NCI-H82 treated with DMSO at 0.1 percent for 48 hours (cell line): ENCODE measurements at regions not wholly inside any gene's neighbourhood (a gene's known extent, or its start where the extent isn't known, plus 50 kb on each side); places are given as distances from the start of the nearest gene placed in this dataset.

Experiments used
- DNase-seq: peaks from one replicate; lab custom pipeline; 2025; ENCODE audit not compliant: unreplicated experiment; lab: John Stamatoyannopoulos, UW

GRCh38 chr18:67381608-67382150 is 134.8 kb downstream of the DSEL start:
- DNase-seq = no peak

- DNase-seq = no peak
These were observed 135.7 kb downstream of the DSEL start for GRCh38 chr18:67380867-67381266.

- no peak for DNase-seq
These were observed 136.5 kb downstream of the DSEL start for GRCh38 chr18:67379981-67380380.

GRCh38 chr18:67376372-67376771 is 140.1 kb downstream of the DSEL start:
- DNase-seq = no peak

- DNase-seq = no peak
These were observed 142.9 kb downstream of the DSEL start for GRCh38 chr18:67373636-67374035.

DNA sequence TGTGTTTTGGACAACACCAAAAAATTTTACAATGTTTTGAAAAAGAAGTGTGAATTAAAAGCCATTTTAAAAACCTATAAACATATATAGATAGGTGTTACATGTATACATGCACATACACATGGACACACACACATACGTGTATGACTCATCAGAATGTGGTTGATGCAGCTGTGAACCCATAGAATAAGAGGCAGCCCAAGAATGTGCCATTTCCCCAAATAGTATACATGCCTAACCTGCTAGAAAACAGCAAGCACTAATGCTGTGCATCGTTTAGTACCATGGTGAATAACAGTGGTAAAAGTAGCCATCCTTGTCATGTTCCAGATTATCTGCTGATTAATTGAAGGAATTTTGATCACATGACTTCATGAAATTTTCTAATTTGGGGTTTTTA is 149.0 kb downstream of the DSEL start:
- DNase-seq = no peak

DNA sequence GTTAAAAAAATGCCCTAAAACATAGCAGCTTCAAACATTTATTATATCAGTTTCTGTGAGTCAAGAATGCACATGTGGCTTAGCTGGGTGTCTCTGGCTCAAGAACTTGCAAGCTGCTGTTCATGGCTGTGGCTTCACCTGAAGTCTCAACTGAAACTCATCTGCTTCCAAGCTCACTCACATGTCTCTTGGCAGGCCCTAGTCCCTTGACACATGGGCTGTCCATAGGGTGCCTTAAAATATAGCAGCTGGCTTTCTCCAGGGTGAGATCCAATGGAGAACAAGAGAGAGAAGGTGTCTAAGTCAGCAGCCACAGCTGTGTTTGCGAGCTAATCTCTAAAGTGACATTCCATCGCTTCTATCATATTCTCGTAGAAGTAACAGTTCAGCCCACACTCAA is 152.8 kb downstream of the DSEL start:
- no peak for DNase-seq

DNA sequence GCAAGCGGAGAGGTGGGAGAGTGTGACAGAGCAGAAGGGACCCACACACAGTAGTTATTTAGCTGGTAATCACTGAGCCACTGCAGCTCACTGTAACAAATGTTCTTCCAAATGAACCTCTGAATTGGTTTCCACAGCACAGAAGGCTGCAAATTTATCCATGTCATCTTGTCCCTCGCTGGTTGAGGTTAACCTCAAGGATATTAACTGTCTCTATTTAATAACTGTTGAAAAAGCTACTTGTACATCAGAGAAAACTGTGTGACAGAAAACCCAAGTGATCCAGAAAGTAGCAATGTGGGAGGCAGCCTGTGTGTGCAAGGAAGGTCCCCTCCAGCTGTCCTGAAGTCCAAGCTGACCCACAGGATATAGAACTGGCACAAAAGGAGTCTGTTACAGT is 153.6 kb downstream of the DSEL start:
- DNase-seq = no peak

DNA sequence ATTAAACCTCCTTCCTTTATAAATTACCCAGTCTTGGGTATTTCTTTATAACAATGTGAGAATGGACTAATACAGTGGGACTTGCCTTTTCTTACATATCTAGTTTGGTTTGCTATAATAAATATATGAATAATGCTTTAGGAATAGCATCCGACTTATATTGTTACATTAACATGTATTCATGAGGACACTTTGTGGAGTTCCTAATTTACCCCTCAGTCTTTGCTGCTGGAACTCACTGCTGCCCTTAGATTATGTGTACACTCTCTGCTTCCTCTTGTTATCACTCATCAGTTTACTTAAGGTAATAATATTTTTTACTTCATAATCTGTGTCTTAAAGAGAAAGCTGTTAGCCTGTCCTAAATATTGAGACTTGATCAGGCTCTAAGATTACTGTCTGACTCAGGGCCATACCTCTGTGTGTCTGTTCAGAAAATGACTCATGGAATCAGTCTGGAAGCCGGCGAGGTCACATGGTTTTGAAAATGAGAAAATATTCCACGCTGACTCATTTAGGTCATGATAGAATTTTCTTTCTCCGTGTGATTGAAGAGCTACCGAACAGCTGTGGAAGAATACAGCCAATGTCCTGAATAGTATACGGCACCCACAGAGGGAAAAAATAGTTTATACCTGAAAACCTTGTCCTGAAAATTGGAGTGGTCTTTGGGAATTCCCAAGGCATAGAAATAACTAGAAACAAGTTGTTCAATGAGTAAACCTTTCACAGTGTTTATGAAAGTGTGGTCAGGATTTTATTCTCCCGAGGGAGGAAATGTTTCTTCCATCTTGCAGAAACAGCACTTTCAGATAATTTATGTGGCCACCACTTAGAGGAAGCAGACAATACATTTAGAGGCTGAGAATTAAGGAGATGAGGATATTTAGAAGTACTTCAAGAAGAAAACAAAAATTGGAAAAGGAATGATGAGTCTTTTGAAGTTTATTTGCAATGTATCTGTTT is 156.4 kb downstream of the DSEL start:
- no peak for DNase-seq

DNA sequence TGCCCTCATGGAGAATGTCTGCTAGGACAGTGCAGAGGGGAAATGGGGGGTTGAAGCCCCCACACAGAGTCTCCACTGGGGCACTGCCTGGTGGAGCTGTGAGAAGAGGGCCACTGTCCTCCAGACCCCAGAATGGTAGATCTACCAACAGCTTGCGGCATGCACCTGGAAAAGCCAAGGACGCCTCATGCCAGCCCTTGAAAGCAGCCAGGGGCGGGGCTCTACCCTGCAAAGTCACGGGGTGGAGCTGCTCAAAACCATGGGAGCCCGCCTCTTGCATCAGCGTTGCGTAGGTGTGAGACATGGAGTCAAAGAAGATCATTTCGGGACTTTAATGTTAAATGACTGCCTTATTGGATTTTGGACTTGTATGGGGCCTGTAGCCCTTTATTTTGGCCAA is 157.6 kb downstream of the DSEL start:
- DNase-seq = no peak

- DNase-seq = no peak
These were observed 161.8 kb downstream of the DSEL start for GRCh38 chr18:67354692-67355091.

DNA sequence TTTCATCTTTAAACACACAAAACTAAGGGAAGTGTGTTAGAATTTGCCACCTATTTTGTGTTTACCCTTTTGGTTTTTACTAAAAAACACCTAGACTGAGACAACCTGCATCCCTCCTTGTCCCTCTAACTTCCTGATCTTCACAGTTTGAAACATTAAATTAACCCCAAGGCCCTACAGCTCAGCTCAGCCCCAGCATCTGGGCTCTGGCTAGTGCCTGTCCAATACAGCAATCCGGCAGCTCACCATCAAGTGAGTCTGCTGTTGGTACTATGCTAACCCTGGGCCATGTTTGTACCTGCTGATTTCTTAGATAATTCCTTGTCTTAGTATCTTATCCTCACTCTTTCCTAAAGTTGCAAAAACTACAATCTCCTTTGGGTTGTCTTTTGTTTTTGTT is 162.4 kb downstream of the DSEL start:
- no peak for DNase-seq

DNA sequence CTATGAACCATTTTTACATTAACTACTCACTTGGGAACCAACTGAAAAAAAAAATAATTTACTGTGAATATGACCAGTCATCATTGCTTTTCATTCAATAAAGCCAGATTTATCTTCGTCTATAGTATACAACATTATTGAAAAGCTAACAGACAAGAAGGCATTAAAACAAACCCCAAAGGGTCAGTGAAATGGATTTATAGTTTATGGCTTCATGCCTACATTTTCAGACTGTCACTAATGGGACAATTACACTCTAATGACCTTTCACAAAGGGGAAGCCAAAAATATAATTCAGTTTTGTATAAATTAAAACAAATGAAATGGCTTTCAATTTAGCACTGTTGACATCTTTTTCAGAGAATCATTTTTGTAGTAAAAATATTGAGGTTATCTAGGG is 169.1 kb downstream of the DSEL start:
- no peak for DNase-seq

GRCh38 chr18:67342159-67342558 is 174.4 kb downstream of the DSEL start:
- DNase-seq = no peak

DNA sequence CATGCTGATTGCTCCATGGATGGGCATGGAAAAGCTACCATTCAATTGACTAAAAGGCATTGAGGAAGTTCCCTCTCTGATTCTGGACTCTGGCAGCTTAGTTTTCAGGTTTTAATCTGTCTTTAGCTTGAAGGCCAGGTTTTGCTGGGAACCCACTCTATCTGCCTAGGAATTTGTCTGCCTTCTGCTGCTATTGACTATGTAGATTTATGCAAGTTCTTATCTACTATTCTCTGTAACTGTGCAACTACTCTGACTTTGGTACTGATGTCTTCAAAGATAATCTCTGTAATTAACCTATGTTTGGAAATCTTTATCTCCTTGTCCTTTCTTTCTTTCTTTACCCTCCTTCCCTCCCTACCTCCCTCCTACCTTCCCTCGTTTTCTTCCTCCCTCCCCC is 178.8 kb downstream of the DSEL start:
- DNase-seq = no peak

GRCh38 chr18:67331857-67332256 is 184.7 kb downstream of the DSEL start:
- DNase-seq = no peak

DNA sequence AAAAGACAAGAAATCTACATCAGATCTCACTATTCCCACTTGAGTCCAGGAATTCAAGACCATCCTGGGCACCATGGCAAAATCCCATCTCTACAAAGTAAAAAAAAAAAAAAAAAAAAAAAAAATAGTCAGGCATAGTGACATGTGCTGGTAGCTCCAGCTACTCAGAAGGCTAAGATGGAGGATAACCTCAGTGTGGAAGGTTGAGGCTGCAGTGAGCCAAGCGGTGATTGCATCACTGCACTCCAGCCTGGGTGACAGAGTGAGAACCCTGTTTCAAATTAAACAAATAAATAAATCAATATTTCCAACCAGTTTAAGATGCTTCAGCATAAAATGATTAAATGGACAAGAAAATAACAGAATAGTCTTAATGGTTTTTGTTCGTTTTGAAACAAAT is 197.4 kb downstream of the DSEL start:
- no peak for DNase-seq

- DNase-seq = no peak
These were observed 197.9 kb downstream of the DSEL start for GRCh38 chr18:67318651-67319050.

GRCh38 chr18:67310826-67311225 is 205.7 kb downstream of the DSEL start:
- DNase-seq = no peak

DNA sequence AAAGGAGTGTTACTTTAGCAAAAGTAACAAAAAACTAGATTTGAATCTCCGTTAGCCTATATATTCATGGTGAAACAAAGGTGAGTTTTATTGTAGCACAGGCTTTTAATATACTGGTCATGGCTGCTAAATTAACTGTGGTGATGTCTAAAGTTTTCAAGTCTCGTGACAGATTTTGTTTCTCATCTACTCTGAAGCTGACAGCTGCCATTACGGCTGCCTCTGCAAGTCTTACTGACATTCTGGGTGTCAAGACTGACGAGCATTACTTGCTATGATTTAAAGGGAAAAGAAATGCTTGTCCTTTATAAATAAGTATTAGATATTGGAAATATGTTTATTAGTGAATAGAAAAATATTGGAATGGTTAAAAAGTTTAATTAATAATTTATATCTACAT is 207.7 kb downstream of the DSEL start:
- DNase-seq = no peak

GRCh38 chr18:67305466-67305865 is 211.1 kb downstream of the DSEL start:
- DNase-seq = no peak

GRCh38 chr18:67302043-67302442 is 214.5 kb downstream of the DSEL start:
- no peak for DNase-seq

- no peak for DNase-seq
These were observed 214.9 kb downstream of the DSEL start for GRCh38 chr18:67301592-67301991.
